Lower leg skin (tissue), 3 donors: ENCODE measurements at regions not wholly inside any gene's neighbourhood (a gene's known extent, or its start where the extent isn't known, plus 50 kb on each side); places are given as distances from the start of the nearest gene placed in this dataset.

Experiments
- CTCF ChIP-seq, 3 donors: fragments of 450-650 bp; IDR thresholded peaks; one replicate each; pipeline ENCODE4 v1.5.1; 2016; ENCODE audit warnings: antibody characterized with exemption in 3 of 3, mild to moderate bottlenecking in 3 of 3, moderate library complexity in 2 of 3
- POLR2A ChIP-seq, 2 donors: fragments of 450-650 bp; IDR thresholded peaks; one replicate each; pipeline ENCODE4 v1.6.1; 2016 to 2017; ENCODE audit warnings: antibody characterized with exemption in 2 of 2, mild to moderate bottlenecking in 1 of 2, moderate library complexity in 1 of 2

- TF ChIP-seq CTCF (IDR thresholded peaks at IDR 0.05) (no peak), POLR2A (IDR thresholded peaks at IDR 0.05) (no peak)
Observed at GRCh38 chr4:187724456-187724855, 271.1 kb upstream of the ZFP42 start.
